HG02798 (cell line): ENCODE measurements at regions not wholly inside any gene's neighbourhood (a gene's known extent, or its start where the extent isn't known, plus 50 kb on each side); places are given as distances from the start of the nearest gene placed in this dataset.

Source experiments
- ATAC-seq: cut with Tn5 transposase; IDR thresholded peaks from one replicate; pipeline ENCODE4 v1.9.1; 2021; ENCODE audit warnings: mild to moderate bottlenecking; ENCODE audit not compliant: unreplicated experiment, poor library complexity

DNA sequence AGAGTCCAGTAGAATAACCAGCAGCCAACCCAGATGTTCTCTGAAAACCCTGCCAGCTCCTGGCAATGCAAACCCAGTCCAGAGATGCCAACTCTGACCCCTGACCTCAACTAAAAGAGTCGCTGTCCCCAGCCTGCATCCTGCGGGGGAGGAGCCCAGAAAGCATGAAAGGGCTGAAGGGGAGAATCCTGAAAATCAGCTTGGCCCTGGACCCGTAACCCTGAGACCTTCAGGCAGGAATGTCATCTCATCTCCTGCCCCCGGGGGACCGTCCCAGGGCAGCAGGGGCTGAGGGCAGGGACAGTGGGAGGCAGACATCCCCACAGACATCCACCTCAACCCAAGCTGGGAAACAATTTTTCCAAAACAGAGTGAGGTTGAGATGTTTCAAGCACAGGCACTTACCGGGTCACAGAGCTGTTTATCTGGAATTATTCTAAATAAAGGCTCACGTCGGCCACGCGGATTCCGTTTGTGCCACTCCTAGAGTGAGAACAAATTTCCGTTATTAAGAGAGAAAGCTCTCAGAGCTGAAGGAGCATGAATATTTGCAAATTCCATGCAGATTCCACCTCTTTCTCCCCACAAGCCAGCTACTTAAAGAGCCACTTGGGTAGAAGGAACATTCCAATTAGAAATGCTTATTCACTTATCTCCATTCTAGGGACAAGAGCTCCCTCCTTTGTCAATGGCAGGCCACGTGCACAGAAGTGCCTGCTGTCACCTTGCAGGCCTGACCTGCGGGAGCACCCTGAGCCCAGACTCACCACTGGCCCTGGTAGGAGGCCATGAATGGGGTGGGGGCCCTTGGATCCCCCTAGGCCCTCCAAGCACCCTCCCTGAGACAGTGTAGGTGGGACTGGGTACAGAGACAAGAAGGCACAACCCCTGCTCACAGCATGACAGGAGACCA is 240.1 kb downstream of the NPHP4 start:
- no peak for ATAC-seq

- no peak for ATAC-seq
Measured at GRCh38 chr1:5751163-5751540, 241.1 kb downstream of the NPHP4 start.

- ATAC-seq = no peak
Measured at GRCh38 chr1:5750186-5751162, 241.8 kb downstream of the NPHP4 start.

GRCh38 chr1:5748286-5749225 is 243.7 kb downstream of the NPHP4 start:
- no peak for ATAC-seq

- ATAC-seq = no peak
Measured at GRCh38 chr1:5747426-5748285, 244.6 kb downstream of the NPHP4 start.

- no peak for ATAC-seq
Measured at GRCh38 chr1:5746611-5747425, 245.4 kb downstream of the NPHP4 start.

DNA sequence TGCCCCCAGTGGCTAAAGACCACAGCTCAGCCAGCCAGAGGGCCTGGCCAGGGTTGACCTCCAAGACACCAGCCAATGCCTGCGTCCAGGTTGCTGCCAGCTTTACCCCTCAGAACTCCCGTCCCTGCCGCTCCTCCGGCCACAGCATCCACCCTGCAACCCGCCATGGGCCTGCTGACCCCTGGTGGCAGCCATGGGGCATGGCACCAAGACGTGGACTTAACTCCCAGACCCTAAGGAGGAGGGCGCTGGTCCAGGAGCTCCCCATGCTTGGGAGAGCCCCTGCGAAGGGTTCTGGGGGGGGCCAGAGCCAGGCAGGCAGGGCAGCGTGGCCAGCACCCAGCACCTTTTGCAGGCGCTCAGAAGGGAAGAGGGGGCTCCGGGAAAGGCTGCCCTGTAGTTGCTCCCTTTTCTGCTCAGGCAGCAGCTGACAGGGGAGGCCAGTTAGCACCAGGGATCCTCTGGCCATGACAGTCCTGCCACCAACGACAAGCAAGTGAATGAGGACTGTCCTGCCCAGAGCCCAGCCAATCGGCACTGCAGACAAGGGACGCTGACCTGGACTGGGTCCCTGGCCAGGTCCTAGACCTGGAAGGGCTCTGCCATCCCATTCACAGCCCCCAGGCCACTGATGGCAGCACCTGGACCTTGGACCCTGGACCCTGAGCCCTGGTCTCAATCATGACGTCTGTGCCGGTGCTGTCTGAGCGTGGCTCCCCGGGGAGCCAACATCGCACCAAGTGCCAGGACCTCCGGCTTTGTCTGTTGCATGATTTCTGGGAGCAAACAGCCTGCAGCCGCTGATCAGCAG is 246.2 kb downstream of the NPHP4 start:
- ATAC-seq = peak; percentile 42

DNA sequence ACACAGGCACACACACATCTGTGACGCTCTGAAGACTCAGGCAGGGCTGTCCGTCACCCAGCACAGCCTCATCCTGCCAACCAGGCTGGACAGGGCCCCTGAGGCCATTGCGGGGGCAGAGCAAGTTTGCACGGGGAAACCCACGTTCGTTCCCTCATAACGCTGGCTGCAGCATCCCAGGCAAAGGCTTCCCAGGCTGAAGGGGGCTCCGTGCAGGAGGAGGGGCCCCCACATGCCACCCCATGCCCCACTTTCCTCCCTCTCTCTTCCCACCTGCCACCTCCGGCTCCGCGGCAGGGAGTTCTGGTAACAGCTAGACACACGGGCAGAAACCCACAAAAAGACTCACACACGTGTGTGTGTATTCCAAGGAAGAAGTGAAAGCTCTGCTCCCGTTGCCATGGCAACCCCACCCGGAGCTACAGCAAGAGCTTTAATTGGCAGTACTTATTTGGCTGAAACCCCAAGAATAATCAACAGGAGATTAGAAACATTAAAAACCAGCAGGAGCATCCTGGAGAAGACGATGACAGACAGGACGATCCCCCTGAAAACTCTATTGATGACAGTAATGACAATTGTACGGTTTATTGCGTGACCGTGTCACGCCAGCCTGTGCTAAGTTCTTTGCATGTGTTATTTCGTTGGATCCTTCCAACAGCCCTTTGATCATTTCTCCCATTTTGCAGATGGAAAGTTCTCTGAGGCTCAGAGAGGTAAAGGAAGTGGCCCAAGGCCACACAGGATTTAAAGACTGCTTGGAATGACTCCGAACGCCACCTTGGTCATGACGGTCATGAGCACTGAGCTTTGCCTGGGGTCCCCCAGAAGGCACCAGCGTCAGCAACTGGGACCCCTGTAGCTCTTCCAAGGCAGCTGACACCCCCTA is 247.1 kb downstream of the NPHP4 start:
- ATAC-seq = no peak

GRCh38 chr1:5744341-5744740 is 247.9 kb downstream of the NPHP4 start:
- ATAC-seq = no peak

GRCh38 chr1:5743435-5744095 is 248.7 kb downstream of the NPHP4 start:
- ATAC-seq = no peak

DNA sequence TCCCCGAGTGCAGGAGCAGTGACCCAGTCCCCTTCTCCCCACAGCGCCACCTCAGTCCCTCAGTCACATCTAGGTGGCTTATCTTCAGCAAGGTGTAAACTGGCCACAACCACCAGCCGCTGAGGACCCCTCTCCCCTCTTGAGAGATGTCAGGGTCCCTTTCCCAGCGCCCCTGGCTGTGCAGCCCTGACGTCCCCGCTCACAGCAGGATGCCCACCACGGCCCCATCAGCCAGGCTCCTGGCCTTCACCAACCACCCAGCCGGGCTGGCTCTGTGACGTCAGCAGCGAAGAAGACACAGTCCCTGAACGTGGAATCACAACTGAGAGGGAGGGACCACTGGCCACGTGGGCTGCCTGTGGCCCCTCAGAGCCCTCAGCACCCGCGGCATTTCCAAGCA is 249.4 kb downstream of the NPHP4 start:
- no peak for ATAC-seq

GRCh38 chr1:5742032-5742431 is 250.2 kb downstream of the NPHP4 start:
- no peak for ATAC-seq

DNA sequence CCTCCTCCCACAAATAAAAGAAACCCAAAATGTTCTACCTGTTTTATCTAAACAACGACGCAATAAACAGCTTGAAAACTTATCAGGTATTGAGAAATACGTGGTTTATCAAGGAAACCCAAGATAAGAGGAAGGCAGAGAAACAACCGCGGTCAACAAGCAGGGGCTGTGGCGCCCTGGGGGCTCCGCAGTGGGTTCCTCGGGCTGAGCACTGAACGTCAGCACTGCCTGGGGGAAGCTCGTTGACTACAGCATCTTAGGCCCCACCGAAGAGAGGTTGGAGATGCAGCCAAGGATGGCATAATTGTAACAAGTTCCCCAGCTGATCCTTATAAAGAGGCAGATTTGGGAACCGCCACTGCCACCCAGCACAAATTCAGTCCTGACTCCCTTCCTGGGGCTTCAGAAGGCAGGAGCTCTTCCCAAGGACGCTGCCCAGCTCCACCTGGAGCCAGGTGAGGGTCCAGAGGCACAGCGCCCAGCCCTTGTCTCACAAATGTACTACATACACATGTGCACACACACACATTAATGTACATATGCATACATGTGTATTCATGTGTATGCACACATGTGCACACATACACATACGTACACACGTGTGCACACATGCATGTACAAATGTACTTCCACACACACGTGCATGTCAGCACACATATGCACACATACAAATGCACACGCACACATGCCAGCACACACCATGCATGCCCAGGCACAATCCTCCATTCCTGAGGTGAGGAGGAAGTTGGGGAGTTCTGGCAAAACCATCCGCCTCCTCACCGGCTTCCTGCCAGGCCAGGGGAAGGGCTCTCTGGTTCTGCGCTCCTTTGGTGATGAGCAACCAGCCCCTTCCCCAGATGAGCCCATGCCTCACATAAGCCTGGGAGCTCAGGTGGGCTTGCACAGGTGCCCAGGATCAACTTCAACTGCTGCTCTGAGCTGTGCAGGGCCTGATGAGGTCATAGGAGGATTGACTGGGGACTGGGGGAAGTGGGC is 251.1 kb downstream of the NPHP4 start:
- ATAC-seq = no peak

DNA sequence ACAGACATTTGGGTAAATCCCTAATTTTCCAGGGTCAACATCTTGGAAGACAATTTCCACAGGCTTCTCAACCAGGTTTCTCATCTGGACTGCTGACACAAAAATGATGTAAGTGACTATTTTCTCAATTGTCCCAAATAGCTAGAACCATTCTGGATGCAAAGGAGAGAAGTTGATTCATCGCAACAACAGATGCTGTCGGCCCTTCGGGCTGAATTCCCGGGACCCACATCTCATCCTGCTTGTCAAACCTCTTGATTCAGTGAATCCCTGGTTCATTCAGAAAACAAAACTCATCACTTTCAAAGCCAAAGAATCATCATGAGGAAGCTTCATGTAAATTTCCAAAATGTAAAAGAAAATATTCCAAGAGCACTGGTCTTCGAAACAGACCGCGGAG is 251.8 kb downstream of the NPHP4 start:
- ATAC-seq = no peak

GRCh38 chr1:5739561-5740078 is 252.6 kb downstream of the NPHP4 start:
- ATAC-seq = no peak
